ENCODE measurements at regions not wholly inside any gene's neighbourhood (a gene's known extent, or its start where the extent isn't known, plus 50 kb on each side); places are given as distances from the start of the nearest gene placed in this dataset.

GRCh38 chr16:86712158-86713009, 134.0 kb downstream of the FOXL1 start:
- no peak for TF ChIP-seq CTCF (IDR thresholded peaks at IDR 0.05)
- no peak for DNase-seq (ENCODE audit: low spot score)
- no peak overlapping the region for H3K4me3 ChIP-seq
- no peaks in the 10 kb centered on the region for H3K36me3 ChIP-seq
- no peak overlapping the region for H3K27ac ChIP-seq
- H3K4me1 ChIP-seq: no peaks in the 10 kb centered on the region
- H3K9me3 ChIP-seq: no peaks in the 10 kb centered on the region
- no peaks in the 10 kb centered on the region for H3K27me3 ChIP-seq

- DNase-seq (ENCODE audit: low spot score): no peak
Measured at GRCh38 chr16:86713021-86713631, 134.8 kb downstream of the FOXL1 start.

DNA sequence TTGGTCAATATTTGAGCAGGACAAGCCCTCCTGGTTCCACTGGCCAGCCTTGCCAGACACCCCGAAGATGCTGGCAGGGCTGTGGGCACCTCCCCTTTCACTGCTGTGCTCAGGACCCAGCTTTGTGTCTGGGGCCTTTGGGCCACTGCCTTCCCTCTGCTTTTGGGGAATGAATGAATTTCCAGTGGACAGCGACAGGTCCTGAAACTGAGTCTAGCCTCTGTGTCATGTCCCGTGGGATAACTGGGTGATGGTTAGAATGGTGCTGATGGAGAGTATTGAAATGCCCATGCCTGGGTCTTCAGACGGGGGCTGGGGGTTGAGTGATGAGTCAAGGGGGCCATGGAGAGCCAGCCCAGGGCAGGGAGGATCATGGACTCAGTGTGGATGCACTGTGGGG, 135.8 kb downstream of the FOXL1 start:
- no peaks in the 10 kb centered on the region for H3K36me3 ChIP-seq
- no peak for TF ChIP-seq CTCF (IDR thresholded peaks at IDR 0.05)
- no peaks in the 10 kb centered on the region for H3K27me3 ChIP-seq
- no peak overlapping the region for H3K4me3 ChIP-seq
- no peak for DNase-seq (ENCODE audit: low spot score)
- no peaks in the 10 kb centered on the region for H3K4me1 ChIP-seq
- H3K27ac ChIP-seq: no peak overlapping the region
- H3K9me3 ChIP-seq: no peaks in the 10 kb centered on the region

More at GRCh38 chr16:86713021-86713631, 134.8 kb downstream of the FOXL1 start:
- Histone ChIP-seq H3K36me3 (no peaks in the 10 kb centered on the region), H3K4me1 (no peaks in the 10 kb centered on the region), H3K9me3 (no peaks in the 10 kb centered on the region), H3K27me3 (no peaks in the 10 kb centered on the region), H3K27ac (no peak overlapping the region), H3K4me3 (no peak overlapping the region)
- TF ChIP-seq CTCF (IDR thresholded peaks at IDR 0.05): no peak

DNA sequence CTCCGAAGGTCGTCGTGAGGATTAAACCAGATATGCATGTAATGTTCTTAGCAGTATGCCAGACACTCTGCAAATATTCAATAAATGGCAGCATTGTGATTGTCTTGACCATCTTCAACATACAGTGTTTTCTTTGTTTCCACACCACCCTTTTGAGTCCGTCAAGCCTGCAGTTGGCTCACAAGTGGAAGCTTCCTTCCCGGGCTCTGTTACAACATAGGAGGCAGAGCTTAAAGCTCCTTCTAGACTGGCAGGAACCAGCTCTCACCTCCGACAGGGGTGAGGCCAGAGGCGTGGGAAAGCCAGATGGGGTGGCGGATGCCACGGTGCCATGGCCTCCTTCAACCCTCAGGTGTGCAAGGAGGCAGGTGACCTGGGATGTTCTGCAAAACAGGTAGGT, 138.3 kb downstream of the FOXL1 start:
- no peak for TF ChIP-seq CTCF (IDR thresholded peaks at IDR 0.05)
- no peaks in the 10 kb centered on the region for H3K27me3 ChIP-seq
- no peaks in the 10 kb centered on the region for H3K4me1 ChIP-seq

DNA sequence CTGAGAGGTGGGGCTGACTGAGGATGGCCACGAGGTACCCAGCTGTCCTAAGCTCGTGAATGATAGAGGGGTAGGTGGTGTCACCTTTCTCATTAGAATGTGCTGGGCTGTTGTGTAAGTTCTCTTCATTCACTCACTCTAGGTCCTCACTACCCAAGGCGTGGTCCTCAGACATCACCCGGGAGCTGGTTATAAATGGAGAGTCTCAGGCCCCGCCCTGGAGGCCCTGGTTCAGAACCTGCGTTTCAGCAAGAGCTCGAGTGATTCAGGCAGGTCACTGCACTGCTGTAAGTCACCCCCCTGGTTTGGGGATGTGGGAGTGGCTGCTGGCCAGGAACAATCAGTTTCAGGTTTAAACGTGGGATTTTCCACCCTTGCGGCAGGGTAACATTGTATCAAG, 139.8 kb downstream of the FOXL1 start:
- Histone ChIP-seq H3K27ac (no peak overlapping the region), H3K9me3 (no peaks in the 10 kb centered on the region), H3K4me1 (no peaks in the 10 kb centered on the region), H3K27me3 (no peaks in the 10 kb centered on the region), H3K4me3 (no peak overlapping the region), H3K36me3 (no peaks in the 10 kb centered on the region)
- no peak for DNase-seq (ENCODE audit: low spot score)
- TF ChIP-seq CTCF (IDR thresholded peaks at IDR 0.05): no peak

More for the DNA sequence above, 138.3 kb downstream of the FOXL1 start:
- Histone ChIP-seq H3K4me3 (no peak overlapping the region), H3K27ac (no peak overlapping the region), H3K36me3 (no peaks in the 10 kb centered on the region), H3K9me3 (no peaks in the 10 kb centered on the region)
- DNase-seq (ENCODE audit: low spot score): no peak
